Mesothelial cell of epicardium (in vitro differentiated cells): ENCODE measurements at regions not wholly inside any gene's neighbourhood (a gene's known extent, or its start where the extent isn't known, plus 50 kb on each side); places are given as distances from the start of the nearest gene placed in this dataset.

Experiments used
- DNase-seq, 2 experiments: peaks; one replicate each; pipeline ENCODE4 v3.0.0; 2021; ENCODE audit warnings: low spot score in 2 of 2; ENCODE audit not compliant: unreplicated experiment in 2 of 2
- H3K27ac Mint-ChIP-seq: 2 replicates; pipeline ENCODE4 v1.8.0; 2021; ENCODE audit warnings: mixed read lengths
- H3K27me3 Mint-ChIP-seq: 2 replicates; pipeline ENCODE4 v1.8.0; 2021; ENCODE audit warnings: low read depth, mixed read lengths
- H3K36me3 Mint-ChIP-seq: 2 replicates; pipeline ENCODE4 v1.8.0; 2021; ENCODE audit warnings: mixed read lengths
- H3K4me1 Mint-ChIP-seq: 2 replicates; pipeline ENCODE4 v1.8.0; 2021; ENCODE audit warnings: mixed read lengths
- H3K4me3 Mint-ChIP-seq: 2 replicates; pipeline ENCODE4 v1.8.0; 2021; ENCODE audit warnings: mild to moderate bottlenecking, moderate library complexity, mixed read lengths
- H3K9me3 Mint-ChIP-seq: 2 replicates; pipeline ENCODE4 v1.8.0; 2021; ENCODE audit warnings: mixed read lengths
- CTCF ChIP-seq: fragments of 200-600 bp; sonication (generic); IDR thresholded peaks from one replicate; pipeline ENCODE4 v1.5.0; 2021; ENCODE audit warnings: antibody characterized with exemption; ENCODE audit not compliant: unreplicated experiment

DNA sequence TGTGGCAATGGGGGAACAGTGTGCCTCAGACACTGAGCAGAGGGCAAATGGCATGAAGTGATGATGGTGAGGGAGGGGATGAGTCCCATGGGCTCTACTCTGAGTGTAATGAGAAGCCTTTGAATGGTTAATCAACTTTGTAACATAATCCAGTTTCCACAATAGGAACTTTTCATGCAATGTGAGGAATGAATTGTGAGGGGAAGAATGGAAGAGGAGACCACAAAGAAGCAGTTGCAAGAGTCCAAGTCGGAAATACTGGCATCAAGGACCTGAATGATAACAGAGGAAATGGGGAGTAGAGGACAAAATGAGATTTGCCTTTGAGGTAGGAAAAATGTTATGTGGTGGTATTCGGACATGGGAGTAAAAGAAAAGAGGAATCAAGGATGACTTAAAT lies 476.9 kb upstream of the PRICKLE1 start:
- DNase-seq: no peak
- TF ChIP-seq CTCF: no peak
- Mint-ChIP-seq H3K4me1 (peaks cover 30% of the 10 kb centered on the region), H3K27ac (no peak overlapping the region), H3K4me3 (no peak overlapping the region), H3K27me3 (no peaks in the 10 kb centered on the region), H3K9me3 (peaks cover 4% of the 10 kb centered on the region), H3K36me3 (no peaks in the 10 kb centered on the region)

GRCh38 chr12:43063650-43064049 lies 474.1 kb upstream of the PRICKLE1 start:
- Mint-ChIP-seq H3K27ac (peak overlapping the region; percentile 5), H3K4me3 (no peak overlapping the region), H3K36me3 (no peaks in the 10 kb centered on the region), H3K27me3 (no peaks in the 10 kb centered on the region), H3K4me1 (peaks cover 27% of the 10 kb centered on the region), H3K9me3 (peaks cover 2% of the 10 kb centered on the region)
- no peak for TF ChIP-seq CTCF
- no peak for DNase-seq

GRCh38 chr12:43062201-43062895 lies 472.8 kb upstream of the PRICKLE1 start:
- no peaks in the 10 kb centered on the region for H3K27me3 Mint-ChIP-seq
- no peak overlapping the region for H3K4me3 Mint-ChIP-seq
- no peak for TF ChIP-seq CTCF
- H3K27ac Mint-ChIP-seq: peak overlapping the region; percentile 8
- DNase-seq: no peak
- peaks cover 4% of the 10 kb centered on the region for H3K9me3 Mint-ChIP-seq
- peaks cover 27% of the 10 kb centered on the region for H3K4me1 Mint-ChIP-seq
- no peaks in the 10 kb centered on the region for H3K36me3 Mint-ChIP-seq

GRCh38 chr12:43060742-43061141 lies 471.2 kb upstream of the PRICKLE1 start:
- no peaks in the 10 kb centered on the region for H3K36me3 Mint-ChIP-seq
- no peak overlapping the region for H3K27ac Mint-ChIP-seq
- H3K4me1 Mint-ChIP-seq: peaks cover 19% of the 10 kb centered on the region
- H3K27me3 Mint-ChIP-seq: no peaks in the 10 kb centered on the region
- peaks cover 4% of the 10 kb centered on the region for H3K9me3 Mint-ChIP-seq
- no peak for TF ChIP-seq CTCF
- no peak for DNase-seq
- H3K4me3 Mint-ChIP-seq: no peak overlapping the region

GRCh38 chr12:43058616-43059015 lies 469.1 kb upstream of the PRICKLE1 start:
- TF ChIP-seq CTCF: no peak
- Mint-ChIP-seq H3K9me3 (peaks cover 4% of the 10 kb centered on the region), H3K4me3 (no peak overlapping the region), H3K27me3 (no peaks in the 10 kb centered on the region), H3K36me3 (no peaks in the 10 kb centered on the region), H3K4me1 (peaks cover 19% of the 10 kb centered on the region), H3K27ac (no peak overlapping the region)
- DNase-seq: no peak
